ENCODE measurements at regions not wholly inside any gene's neighbourhood (a gene's known extent, or its start where the extent isn't known, plus 50 kb on each side); places are given as distances from the start of the nearest gene placed in this dataset.
A peak's percentile ranks its signal among the peaks of the same experiment; 100 is the strongest.

DNA sequence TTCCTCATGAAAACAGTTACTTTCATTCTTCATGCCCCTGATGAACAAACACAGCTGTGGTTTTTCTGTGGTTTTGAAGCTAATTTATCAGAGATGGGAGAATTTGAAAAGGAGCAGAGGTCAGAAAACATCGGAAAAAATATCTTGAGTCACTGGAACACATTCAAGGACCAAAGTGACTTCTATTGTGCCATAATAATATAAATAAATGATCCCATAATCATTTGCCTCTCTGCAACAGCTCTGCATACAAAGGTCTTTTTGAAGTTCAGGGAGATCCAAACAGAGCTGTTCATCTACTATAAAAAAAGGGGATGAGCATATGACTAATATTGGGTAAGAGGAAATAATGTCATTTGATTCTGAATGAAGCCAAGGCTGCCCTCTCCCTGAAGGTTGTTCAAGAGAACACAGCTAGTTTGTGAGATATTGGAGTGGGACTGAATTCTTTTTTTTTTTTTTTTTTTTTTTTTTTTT lies 201.3 kb upstream of the GALNT5 start:
- DNase-seq (ENCODE audit: low read depth in 2 of 2), result no peak

DNA sequence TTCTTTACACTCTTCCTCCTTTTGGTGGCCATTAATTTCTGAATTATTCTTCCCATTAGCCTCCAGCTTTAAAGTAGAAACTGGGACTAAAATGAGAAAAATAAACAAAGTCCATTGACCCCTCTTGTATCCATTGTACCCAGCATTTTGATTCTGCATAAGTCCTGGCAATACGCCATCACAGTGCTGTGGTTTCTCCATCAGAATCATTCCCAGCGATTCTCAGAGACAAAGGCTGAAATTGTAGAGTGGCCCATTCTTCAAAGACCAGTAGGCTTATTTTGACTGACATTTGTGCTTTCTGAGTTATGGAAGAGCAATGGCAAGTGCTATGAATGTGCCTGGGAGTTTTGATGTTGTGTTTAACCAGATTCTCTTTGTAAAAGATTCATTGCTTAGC lies 199.3 kb upstream of the GALNT5 start:
- no peak for DNase-seq (ENCODE audit: low read depth in 2 of 2)

DNA sequence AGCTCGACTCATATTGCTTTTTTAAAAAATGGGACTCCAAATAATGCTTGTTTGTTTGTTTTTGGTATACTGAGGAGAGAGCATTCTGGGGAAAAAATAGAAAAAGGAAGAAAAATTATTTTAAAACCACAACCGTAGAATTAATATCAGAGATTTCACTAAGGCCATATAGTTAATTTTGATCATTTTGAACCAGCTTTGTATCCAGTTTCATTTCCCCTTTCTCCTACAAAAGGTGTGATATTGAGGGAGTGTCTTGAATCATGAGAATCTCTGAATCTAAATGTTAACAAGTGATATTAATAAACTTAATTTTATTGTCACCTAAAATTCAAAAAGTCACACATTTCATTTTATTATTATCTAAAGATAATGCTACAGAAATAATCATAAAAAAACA lies 198.5 kb upstream of the GALNT5 start:
- no peak for DNase-seq (ENCODE audit: low read depth in 2 of 2)

DNA sequence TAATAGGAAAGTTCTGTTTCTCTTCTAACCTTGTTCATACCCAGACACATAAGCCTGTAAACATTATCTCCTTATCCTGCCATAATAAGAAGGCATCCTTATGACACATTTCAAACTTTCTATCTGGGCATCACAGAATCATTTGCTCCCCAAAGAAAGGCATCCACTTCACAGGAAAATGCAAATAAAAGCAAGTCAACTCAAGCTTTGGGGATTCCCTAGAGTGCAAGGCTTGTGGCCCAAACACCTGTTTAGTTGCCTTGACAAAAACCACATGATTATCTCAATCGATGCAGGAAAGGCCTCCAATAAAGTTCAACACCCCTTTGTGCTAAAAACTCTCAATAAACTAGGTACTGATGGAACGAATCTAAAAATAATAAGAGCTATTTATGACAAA lies 195.7 kb upstream of the GALNT5 start:
- DNase-seq (ENCODE audit: low read depth in 2 of 2), result no peak

DNA sequence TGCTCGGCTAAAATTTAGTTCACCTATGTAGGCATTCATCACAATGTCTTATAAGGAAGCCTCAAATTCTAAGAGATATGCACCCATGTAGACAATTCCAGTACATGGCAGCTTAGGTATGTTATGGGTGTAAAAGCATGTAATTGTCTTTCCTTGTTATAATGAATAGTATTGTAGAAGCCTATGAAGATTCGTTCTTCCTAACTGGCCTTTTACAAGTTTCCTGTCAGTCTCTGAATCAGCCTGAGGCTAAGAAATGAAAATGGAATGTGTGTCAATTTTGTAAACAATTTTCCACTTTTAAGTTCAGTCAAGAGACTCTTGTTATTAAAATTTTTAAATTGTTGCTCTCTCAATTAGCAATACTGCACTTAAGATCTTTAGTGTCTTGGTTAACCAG lies 189.9 kb upstream of the GALNT5 start:
- no peak for DNase-seq (ENCODE audit: low read depth in 2 of 2)

DNA sequence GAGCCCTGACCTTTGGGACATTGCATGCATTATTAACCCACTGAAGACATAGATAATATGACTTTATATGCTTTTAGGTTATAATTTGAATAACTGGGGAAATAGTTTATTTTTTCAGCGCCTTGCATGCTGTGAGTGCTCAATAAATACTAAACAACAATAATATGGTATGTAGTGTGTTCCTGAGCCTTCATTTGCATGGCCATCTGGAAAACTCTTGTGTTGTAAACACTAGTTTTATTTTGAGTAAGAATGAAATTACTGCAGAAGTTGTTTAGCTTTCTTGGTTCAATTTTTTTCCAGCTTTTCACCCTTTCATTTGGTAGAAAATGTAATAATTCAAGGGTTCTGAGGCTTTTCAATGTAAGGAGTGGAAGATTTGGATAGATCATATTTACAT lies 189.3 kb upstream of the GALNT5 start:
- DNase-seq (ENCODE audit: low read depth in 2 of 2), result no peak

DNA sequence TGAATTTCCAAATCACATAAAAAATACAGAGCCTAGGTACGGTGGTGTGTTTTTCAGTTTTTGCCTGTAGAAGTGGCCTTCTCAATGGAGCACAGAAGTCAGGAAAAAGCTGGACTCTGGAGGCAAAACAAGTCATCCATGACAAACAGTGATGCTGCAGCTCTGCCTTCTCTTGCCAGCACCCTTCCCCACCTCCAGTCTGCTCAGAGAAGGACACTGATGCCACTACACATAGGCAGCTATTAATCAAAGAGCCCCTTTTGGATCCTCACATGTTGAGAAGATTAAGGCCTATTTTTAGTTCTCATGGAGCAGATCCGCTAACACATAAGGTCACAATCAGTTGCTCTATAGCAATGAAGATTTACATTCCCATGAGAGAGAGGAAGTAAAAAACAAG lies 181.6 kb upstream of the GALNT5 start:
- no peak for DNase-seq (ENCODE audit: low read depth in 2 of 2)

DNA sequence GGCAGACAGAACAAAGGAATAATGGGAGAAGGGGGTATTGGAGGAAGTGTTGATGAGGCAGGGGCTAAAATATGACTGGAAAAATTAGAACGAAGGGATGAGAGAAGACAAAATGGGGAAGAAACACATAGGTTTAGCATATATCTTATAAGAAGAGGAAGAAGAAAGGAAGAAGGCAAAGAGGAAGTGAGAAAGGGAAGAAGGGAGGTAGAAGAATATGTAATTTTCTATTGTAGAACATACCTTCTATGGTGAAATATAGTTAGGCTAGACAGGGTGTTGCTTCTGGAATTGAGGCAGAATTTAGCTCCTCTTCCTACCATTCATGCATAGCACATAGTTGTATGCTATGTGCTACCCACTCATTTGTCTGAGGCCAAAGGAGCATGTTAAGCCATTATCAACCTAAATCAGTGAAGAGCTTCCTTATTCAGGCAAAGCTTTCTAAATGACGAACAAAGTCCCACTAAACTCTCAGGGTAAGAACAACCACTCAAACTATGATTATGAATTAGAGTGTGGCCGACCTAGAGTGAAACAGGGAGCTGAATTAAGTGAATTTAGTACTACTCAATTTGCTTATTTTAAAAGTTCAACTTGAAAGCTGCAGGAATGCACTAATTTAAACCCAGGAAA lies 180.9 kb upstream of the GALNT5 start:
- no peak for DNase-seq (ENCODE audit: low read depth in 2 of 2)

DNA sequence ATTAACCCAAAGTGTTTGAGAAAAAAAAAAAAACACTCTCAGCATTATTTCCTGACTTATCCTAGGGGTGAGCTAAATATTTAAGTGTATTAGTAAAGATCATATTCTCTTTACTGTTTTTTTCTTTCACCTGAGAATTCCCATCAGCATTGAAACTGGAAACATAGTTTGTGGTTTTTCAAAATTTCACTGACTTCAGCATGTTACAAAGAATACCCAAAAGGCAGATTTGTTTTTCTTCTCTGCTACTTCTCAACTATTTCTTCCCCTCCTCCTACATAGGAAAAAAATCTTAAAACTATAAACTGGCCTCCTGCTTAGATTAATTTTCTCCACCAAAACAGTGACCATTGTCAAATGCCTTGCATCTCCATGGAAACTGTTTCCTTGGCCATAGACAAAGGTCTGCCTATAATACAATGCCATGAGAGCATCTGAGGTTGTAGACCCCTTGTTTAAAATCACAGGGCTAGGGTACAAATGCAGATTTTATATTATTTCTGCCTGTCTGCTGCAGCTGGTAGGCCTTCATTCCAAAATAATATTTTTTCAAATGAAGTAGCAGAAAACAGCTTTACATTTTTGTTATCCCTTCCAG lies 179.7 kb upstream of the GALNT5 start:
- DNase-seq (ENCODE audit: low read depth in 2 of 2), result no peak

DNA sequence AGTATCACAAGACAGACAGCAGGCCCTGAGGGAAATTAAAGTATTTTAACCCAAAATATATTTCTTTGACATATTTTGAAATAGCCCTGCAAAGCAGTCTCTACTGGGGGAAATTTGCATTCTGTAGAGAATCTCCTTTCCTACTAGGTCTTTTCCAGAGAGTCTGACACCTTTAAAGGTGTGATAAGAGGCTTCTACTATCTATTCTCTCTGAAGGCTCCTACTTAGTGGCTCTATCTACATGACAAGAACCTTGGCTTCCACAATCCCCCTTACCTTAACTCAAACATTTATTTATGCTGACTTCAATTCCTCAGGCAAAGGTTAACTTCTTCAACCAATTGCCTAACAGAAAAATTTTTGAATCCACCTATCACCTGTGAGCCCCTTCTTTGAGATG lies 174.6 kb upstream of the GALNT5 start:
- no peak for DNase-seq (ENCODE audit: low read depth in 2 of 2)

DNA sequence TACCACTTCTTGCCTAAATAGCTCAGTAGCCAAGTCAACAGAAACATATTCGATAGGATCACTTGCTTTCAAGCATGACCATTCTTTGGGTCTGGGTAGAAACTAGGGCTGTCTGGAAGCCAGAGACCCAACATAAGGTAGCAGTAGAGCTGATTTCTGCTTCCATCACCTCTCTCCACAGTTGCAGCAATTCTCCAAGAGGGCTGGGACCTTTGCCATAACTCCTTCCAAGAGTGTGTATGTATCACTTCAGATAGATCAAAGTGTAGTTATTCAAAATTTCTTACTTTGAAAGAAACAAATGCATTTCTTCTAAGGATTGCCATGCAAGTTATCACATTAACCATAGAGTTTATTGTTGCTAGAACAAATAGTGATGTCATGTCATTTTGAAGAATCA lies 172.0 kb upstream of the GALNT5 start:
- no peak for DNase-seq (ENCODE audit: low read depth in 2 of 2)

DNA sequence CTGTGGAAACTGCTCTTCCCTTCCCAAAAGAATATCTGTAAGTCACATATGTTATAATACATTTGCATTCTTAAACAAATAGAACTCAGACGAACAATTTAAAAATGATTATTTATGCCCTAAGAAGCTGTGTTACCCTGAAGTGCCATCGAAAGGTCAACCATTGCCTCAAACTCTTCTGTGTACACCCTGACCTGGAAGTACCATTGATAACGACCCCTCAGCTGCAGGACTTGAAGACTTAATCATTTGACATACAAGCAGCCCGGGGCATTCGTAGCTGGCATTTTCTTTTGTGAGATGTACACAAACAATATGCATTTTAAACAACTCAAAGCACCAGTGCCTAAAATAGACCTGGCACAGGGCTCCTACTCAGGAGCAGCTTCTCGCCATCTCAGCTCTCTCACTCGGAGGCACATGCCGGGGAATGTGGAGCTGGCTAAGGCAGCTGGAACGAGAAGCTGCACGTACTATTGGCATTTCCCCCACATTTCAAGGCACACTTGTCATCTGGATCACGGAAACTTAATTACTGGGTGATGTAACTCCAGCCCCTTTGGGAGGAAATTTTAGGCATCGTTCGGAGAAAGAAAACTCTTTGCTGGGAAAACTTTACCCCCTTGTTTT lies 170.0 kb upstream of the GALNT5 start:
- peak; percentile 36 to 39 for DNase-seq (ENCODE audit: low read depth in 2 of 2)

DNA sequence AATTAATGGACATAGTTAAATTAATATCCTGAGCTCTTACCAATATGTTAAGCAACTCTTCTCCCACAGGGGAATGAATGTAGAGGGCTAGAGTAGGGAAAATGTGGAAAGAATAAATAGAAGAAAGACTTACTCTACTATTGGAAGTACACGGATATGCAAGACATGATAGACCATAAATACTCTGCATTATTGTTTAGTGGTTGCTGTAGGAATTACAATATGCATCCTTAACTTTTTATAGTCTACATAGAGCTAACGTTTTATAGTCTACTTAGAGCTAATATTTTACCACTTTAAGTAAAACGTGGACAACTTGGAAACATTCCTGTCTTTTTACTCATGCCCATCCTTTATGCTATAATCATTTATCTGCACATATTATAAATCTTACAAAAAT lies 163.8 kb upstream of the GALNT5 start:
- DNase-seq (ENCODE audit: low read depth in 2 of 2), result no peak

DNA sequence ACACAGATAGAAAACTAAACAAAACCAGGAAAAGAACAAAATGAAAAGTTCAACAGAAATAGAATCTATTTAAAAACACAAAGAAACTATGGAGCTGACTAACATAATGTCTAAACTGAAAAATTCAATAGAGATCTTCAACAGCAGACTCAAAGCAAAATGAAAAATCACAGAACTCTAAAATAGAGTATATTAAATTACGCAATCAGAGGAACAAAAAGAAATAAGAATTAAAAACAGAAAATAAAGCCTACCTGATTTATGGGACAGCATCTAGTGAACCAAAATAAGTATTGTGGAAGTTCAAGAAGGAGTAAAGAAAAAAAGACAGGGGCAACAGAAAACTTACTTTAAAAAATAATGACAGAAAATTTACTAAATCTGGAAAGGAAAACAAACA lies 152.1 kb upstream of the GALNT5 start:
- no peak for DNase-seq (ENCODE audit: low read depth in 2 of 2)

DNA sequence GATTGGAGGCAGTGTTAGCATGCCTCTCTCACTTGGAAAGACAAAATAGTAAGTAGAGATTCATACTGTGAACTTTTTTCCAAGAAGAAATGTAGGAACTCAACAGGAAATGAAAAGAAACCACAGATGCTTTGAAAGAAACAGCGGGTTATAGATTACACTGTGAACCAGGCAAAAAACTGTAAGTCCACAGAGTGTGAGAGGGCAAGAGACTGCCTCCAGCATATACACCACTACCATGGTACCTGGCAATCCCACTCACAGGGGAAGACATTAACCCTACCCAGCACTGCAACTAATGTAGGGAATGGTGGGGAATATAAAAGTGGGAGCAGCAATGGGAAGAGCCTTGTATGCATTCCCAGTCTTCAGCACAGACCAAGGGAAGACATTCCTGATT lies 150.6 kb upstream of the GALNT5 start:
- no peak for DNase-seq (ENCODE audit: low read depth in 2 of 2)

DNA sequence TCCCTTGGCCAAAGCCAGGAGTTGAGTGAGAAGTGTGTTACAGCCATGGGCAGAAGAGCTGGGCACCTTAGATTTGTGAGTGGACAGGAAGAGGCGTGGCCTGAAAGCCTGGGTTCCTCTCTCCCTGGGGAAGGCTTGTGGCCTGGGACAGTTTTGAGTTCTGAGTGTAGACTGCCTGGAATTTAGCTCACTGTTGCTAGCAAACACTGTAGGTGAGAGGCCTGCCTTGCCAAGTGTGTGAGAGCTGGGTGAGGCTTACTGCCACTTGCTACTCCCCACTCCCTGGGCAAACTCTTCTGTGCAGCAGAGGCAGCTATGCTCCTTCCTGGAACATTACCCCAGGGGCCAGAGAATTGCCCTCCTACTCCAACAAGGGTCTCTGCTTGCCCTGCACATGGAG lies 150.0 kb upstream of the GALNT5 start:
- DNase-seq (ENCODE audit: low read depth in 2 of 2), result no peak

DNA sequence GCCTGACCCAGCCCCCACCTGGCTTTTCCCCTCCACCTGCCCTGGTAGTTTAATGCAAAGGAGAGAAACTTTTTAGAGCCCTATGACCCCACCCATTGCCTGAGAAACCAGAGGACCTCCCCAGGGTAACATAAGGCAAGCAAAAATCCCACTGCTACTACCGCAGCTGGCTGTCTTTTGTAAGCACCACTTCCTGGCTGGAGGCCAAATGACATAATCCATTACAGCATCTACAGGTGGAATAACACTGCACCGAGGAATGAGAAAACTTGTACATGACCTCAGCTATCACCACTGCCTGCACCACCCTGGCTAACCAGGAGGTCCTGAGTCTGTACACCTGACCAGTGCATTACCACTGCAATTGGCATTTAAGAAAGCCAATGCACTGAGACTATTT lies 149.6 kb upstream of the GALNT5 start:
- DNase-seq (ENCODE audit: low read depth in 2 of 2), result no peak

DNA sequence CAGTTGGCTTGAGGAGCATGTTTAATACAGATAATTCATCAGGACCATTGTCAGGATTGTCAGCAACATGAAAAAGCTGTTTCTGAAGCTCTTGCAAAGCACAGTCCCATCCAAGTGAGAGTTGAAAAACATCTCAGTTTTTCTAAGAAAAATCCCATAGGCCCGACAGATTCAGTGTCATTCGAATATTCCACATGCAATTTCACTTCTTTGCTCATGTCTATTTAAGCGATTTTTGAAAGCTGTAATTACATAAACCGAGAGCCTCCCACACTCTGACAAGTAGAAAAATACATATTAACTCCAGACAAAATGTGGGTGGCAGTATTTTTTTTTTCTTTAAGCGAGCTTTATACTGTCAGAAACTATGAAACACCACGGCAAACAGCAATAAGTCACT lies 134.7 kb upstream of the GALNT5 start:
- DNase-seq (ENCODE audit: low read depth in 2 of 2), result no peak

DNA sequence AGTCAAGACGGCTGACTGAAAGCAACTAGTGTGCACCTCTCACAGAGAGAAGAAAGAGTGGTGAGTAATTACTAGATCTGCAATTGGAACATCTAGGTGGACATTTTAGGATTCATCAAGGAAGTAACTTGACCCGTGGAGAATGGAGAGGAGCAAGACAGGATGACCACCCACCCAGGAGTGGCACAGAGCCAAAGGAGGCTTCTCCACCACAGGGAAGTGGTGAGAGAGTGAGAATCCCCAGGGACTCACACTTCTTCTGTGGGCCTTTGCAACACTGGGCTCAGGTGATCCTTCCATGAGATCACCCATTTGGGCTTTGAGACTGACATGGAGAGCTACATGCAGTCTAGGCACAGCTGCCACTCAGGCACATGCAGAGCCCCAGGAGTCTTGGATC lies 132.8 kb upstream of the GALNT5 start:
- DNase-seq (ENCODE audit: low read depth in 2 of 2), result no peak

DNA sequence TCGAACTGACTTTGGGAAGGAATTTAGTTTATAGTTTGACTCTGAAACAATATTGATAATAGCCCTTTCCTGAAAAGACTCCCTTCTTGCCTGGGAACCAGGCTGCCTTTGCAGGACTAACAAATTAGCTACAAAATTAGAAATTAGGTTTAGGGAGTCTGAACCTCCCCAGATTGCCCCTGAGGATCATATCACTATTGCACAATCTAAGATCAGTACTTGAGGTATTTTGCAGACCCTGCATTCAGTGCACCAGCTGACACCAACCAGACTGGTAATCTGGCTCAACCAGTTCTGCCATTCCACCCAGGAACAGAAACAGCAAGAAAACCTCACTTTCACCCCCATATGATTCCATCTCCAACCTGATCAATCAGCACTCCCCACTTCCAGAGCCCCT lies 131.8 kb upstream of the GALNT5 start:
- no peak for DNase-seq (ENCODE audit: low read depth in 2 of 2)

DNA sequence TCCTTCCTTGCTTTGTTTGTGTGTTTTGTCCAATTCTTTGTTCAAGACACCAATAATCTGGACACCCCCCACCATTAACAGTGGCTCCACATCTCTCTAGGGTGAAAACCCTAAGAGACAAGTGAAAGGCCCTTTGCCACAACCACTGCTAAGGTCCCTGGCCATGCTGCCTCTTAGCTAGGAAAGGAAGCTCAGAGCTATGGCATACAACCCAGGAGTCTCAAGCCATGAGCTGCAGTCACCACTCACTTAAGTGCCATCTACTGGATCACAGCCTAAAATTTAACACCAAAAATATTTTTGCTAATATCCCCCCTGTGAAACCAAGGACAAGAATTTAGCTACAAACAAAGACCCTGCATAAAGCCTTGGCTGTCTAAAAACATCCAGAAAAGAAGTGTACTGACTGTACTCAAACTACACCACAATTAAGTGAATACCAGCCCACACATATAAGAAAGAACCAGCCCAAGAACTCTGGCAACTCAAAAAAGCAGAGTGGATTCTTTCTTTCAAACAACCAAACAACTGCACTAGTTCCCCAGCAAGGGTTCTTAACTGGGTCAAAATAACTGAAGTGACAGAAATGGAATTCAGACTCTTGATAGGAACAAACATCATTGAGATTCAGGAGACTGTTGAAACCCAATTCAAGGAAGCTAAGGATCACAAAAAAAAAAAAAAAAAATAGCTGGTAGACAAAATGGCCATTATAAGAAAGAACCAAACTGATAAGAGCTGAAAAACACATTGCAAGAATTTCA lies 130.1 kb upstream of the GALNT5 start:
- DNase-seq (ENCODE audit: low read depth in 2 of 2), result no peak

DNA sequence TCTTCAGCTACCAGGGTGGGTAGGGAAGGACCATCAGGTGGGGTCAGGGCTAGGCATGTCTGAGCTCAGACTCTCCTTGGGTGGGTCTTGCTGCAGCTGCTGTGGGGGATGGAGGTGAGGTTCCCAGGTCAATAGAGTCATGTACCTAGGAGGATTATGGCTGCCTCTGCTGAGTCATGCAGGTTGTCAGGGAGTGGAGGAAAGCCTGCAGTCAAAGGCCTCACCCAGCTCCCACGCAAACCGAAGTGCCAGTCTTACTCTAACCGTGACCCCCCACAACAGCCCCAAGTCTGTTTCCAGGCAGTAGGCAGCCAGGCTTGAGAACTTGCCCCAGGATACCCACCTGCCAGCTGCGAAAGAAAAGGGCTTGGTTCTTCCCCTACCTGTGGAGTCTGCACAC lies 113.6 kb upstream of the GALNT5 start:
- DNase-seq (ENCODE audit: low read depth in 2 of 2), result no peak

DNA sequence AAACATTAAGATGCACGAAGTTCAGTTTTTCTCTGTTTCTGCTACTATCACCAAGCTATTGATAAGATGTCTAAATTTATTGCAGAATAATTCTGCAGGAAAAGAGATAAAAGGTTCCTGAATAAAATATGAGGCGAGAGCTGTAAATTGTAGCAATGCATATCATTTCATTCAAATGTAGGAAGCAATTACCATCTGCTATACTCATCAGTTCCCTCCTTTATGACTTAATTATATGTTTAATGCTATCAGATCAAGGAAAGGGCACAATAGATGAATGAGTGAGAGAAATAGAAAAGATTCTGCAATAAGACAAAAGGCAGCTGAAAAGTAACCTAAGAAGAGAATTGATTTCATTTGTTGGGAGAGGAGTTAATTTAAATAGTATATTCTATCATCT lies 108.2 kb upstream of the GALNT5 start:
- DNase-seq (ENCODE audit: low read depth in 2 of 2), result no peak

Data from fibroblast of skin of left biceps (primary cell).